ENCODE measurements at regions not wholly inside any gene's neighbourhood (a gene's known extent, or its start where the extent isn't known, plus 50 kb on each side); places are given as distances from the start of the nearest gene placed in this dataset.

DNA sequence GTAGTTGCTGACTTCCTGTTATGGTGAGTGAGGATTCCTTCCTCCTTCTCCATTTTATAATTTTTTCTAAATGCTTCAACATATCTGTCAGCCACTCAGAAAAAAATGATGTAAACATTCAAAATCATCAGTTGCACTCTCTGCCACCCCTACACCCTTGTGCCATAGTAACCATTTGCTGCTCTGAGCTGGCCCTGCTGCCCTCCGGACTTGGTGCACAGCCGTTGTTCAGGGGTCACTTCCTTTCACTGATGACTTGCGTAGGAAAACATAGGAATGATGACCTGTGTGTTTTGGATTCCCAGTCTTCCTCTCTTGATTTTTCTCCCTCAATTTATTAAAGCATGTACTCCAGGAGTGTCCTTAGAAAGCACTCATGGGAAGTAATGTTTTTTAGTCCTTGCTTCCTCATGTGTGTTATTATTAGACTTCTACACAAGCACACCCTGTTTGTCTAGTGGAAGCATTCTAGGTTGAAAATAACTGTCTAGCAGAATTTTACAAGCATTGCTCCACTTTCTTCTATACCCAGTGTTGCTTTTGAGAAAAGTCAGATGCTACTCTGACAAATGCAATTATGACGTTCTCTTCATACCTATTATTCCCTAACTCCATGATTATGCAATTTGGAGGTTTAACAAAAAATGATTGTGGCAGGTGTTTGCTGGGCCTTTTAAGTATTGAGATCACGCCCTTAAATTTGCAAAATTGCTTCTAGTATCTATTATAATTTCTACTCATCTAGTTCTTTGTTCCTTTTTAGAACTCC lies 62.6 kb upstream of the MTPN start:
- Histone ChIP-seq H3K9me3 (no peaks in the 10 kb centered on the region), H3K27me3 (replicated peaks; ENCODE audit: control insufficient read depth, insufficient read depth, low read length) (no peaks in the 10 kb centered on the region), H3K4me3 (ENCODE audit: low read depth, low read length) (no peak overlapping the region), H3K4me1 (no peaks in the 10 kb centered on the region), H3K36me3 (ENCODE audit: control insufficient read depth, insufficient read depth, low read length) (no peaks in the 10 kb centered on the region)
- H3K4me3 Mint-ChIP-seq (ENCODE audit: unreplicated experiment) = no peak overlapping the region
- H3K36me3 Mint-ChIP-seq (ENCODE audit: insufficient read depth, unreplicated experiment) = no peaks in the 10 kb centered on the region
- BruUV-seq (replicated peaks) = no TSS peak
- peaks cover 5% of the 10 kb centered on the region for H3K4me1 Mint-ChIP-seq (ENCODE audit: low read depth, unreplicated experiment)
- TF ChIP-seq, protein P1, sequence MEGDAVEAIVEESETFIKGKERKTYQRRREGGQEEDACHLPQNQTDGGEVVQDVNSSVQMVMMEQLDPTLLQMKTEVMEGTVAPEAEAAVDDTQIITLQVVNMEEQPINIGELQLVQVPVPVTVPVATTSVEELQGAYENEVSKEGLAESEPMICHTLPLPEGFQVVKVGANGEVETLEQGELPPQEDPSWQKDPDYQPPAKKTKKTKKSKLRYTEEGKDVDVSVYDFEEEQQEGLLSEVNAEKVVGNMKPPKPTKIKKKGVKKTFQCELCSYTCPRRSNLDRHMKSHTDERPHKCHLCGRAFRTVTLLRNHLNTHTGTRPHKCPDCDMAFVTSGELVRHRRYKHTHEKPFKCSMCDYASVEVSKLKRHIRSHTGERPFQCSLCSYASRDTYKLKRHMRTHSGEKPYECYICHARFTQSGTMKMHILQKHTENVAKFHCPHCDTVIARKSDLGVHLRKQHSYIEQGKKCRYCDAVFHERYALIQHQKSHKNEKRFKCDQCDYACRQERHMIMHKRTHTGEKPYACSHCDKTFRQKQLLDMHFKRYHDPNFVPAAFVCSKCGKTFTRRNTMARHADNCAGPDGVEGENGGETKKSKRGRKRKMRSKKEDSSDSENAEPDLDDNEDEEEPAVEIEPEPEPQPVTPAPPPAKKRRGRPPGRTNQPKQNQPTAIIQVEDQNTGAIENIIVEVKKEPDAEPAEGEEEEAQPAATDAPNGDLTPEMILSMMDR (IDR thresholded peaks at IDR 0.05; ENCODE audit: insufficient read depth in 1 of 2, low read depth in 1 of 2, low read length in 1 of 2, severe bottlenecking in 1 of 2, unreplicated experiment in 1 of 2) = no peak
- POLR2A ChIA-PET = no interaction called here
- intact Hi-C loops (cut with micrococcal nuclease; ENCODE audit: unreplicated experiment) = no loop called here
- no peak overlapping the region for H3K27ac Mint-ChIP-seq (ENCODE audit: unreplicated experiment)
- no peak for DNase-seq
- H3K9me3 Mint-ChIP-seq (ENCODE audit: unreplicated experiment) = peaks cover 1% of the 10 kb centered on the region
- CTCF ChIA-PET = no interaction called here
- peaks cover 4% of the 10 kb centered on the region for H3K27me3 Mint-ChIP-seq (ENCODE audit: insufficient read depth, unreplicated experiment)

DNA sequence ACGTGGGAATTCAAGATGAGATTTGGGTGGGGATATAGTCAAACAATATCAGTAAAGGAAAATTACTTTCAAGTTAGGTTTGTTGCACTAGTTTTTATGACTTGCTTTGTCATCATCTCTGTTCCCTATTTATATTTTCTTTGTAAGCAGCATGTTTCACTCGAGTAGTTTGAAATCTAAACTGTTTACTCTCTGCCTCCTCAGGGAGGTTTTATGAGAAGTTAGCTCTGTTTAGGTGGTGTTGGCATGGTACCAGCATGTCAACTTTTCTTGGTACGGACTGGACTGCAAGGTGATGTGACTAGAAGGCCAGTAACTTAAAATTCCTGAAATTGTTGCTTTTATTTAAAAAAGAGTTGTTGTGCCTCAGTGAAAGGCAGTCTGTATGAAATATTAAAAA lies 59.2 kb upstream of the MTPN start:
- Histone ChIP-seq H3K9me3 (no peaks in the 10 kb centered on the region), H3K36me3 (ENCODE audit: control insufficient read depth, insufficient read depth, low read length) (no peaks in the 10 kb centered on the region), H3K27me3 (replicated peaks; ENCODE audit: control insufficient read depth, insufficient read depth, low read length) (no peaks in the 10 kb centered on the region), H3K4me1 (no peaks in the 10 kb centered on the region), H3K4me3 (ENCODE audit: low read depth, low read length) (no peak overlapping the region)
- Mint-ChIP-seq H3K27ac (ENCODE audit: unreplicated experiment) (no peak overlapping the region), H3K36me3 (ENCODE audit: insufficient read depth, unreplicated experiment) (no peaks in the 10 kb centered on the region), H3K27me3 (ENCODE audit: insufficient read depth, unreplicated experiment) (peaks cover 8% of the 10 kb centered on the region), H3K9me3 (ENCODE audit: unreplicated experiment) (no peaks in the 10 kb centered on the region), H3K4me3 (ENCODE audit: unreplicated experiment) (no peak overlapping the region), H3K4me1 (ENCODE audit: low read depth, unreplicated experiment) (peaks cover 5% of the 10 kb centered on the region)
- TF ChIP-seq, protein P1 (IDR thresholded peaks at IDR 0.05; ENCODE audit: insufficient read depth in 1 of 2, low read depth in 1 of 2, low read length in 1 of 2, severe bottlenecking in 1 of 2, unreplicated experiment in 1 of 2) = no peak
- DNase-seq = no peak
- POLR2A ChIA-PET = no interaction called here
- CTCF ChIA-PET = no interaction called here
- no TSS peak for BruUV-seq (replicated peaks)
- intact Hi-C loops (cut with micrococcal nuclease; ENCODE audit: unreplicated experiment) = no loop called here

DNA sequence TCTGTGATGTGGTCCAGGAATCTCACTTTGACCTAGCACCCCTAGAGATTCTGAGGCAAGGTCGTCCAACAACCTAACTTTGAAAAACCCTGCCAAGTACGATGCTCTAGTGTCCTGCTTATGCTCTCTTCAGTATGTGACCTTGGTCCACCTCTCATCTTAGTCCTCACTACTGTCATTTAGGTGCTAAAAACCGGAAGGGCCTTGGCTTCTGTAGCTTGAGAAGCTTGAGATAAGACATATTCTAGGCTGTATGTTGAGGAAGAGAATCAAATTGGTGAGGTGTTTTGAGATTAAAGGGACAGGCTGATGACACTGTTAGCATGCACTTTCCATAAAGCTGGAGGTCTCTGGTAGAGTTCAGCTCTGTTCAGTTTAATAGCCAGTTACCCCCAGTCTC lies 57.0 kb upstream of the MTPN start:
- TF ChIP-seq, protein P1 (IDR thresholded peaks at IDR 0.05; ENCODE audit: insufficient read depth in 1 of 2, low read depth in 1 of 2, low read length in 1 of 2, severe bottlenecking in 1 of 2, unreplicated experiment in 1 of 2) = no peak
- no peak for DNase-seq
- BruUV-seq (replicated peaks) = no TSS peak
- Histone ChIP-seq H3K9me3 (no peaks in the 10 kb centered on the region), H3K27me3 (replicated peaks; ENCODE audit: control insufficient read depth, insufficient read depth, low read length) (no peaks in the 10 kb centered on the region), H3K4me3 (ENCODE audit: low read depth, low read length) (no peak overlapping the region), H3K4me1 (no peaks in the 10 kb centered on the region), H3K36me3 (ENCODE audit: control insufficient read depth, insufficient read depth, low read length) (no peaks in the 10 kb centered on the region)
- Mint-ChIP-seq H3K36me3 (ENCODE audit: insufficient read depth, unreplicated experiment) (no peaks in the 10 kb centered on the region), H3K4me3 (ENCODE audit: unreplicated experiment) (no peak overlapping the region), H3K4me1 (ENCODE audit: low read depth, unreplicated experiment) (peaks cover 5% of the 10 kb centered on the region), H3K27ac (ENCODE audit: unreplicated experiment) (no peak overlapping the region), H3K9me3 (ENCODE audit: unreplicated experiment) (no peaks in the 10 kb centered on the region), H3K27me3 (ENCODE audit: insufficient read depth, unreplicated experiment) (peaks cover 8% of the 10 kb centered on the region)
- POLR2A ChIA-PET = no interaction called here
- intact Hi-C loops (cut with micrococcal nuclease; ENCODE audit: unreplicated experiment) = no loop called here
- CTCF ChIA-PET = no interaction called here
